Posterior vena cava (tissue), 2 donors: ENCODE measurements at regions not wholly inside any gene's neighbourhood (a gene's known extent, or its start where the extent isn't known, plus 50 kb on each side); places are given as distances from the start of the nearest gene placed in this dataset.

Source experiments
- DNase-seq: peaks from one replicate; pipeline ENCODE4 v3.0.0-alpha.2; 2020; ENCODE audit warnings: low spot score
- intact Hi-C, 2 donors: fragments of 100-400 bp; cut with DNase I; formaldehyde crosslinking; loops; one replicate each; pipeline versions ENCODE4 v1.14.1 to v1.14.2; 2022 to 2023
- donor health status: DM: yes; HTN: yes; CAD: no.
- donor health status: DM: yes; HTN: yes; CAD: no.

GRCh38 chr3:86743233-86743632 lies 247.7 kb downstream of the VGLL3 start:
- no peak for DNase-seq
- intact Hi-C loops, result no loop called here

GRCh38 chr3:86740751-86741150 lies 250.2 kb downstream of the VGLL3 start:
- DNase-seq, result no peak
- intact Hi-C loops, result no loop called here

GRCh38 chr3:86739244-86739643 lies 251.7 kb downstream of the VGLL3 start:
- DNase-seq, result no peak
- intact Hi-C loops, result no loop called here

GRCh38 chr3:86738684-86739083 lies 252.3 kb downstream of the VGLL3 start:
- intact Hi-C loops, result no loop called here

GRCh38 chr3:86737517-86737916 lies 253.4 kb downstream of the VGLL3 start:
- DNase-seq, result no peak
- intact Hi-C loops, result no loop called here

More at GRCh38 chr3:86738684-86739083, 252.3 kb downstream of the VGLL3 start:
- DNase-seq, result no peak

GRCh38 chr3:86733257-86733656 lies 257.7 kb downstream of the VGLL3 start:
- intact Hi-C loops, result no loop called here
- peak; percentile 62 for DNase-seq

- DNase-seq, result peak; percentile 62
- intact Hi-C loops, result no loop called here
Observed at GRCh38 chr3:86731501-86731901, 259.4 kb downstream of the VGLL3 start.

- intact Hi-C loops, result no loop called here
- DNase-seq, result no peak
Observed at GRCh38 chr3:86723433-86723832, 267.5 kb downstream of the VGLL3 start.

GRCh38 chr3:86711634-86712033 lies 279.3 kb downstream of the VGLL3 start:
- no peak for DNase-seq
- intact Hi-C loops, result no loop called here

GRCh38 chr3:86708893-86709292 lies 282.1 kb downstream of the VGLL3 start:
- DNase-seq, result peak; percentile 57
- intact Hi-C loops, result no loop called here

- intact Hi-C loops, result no loop called here
- DNase-seq, result no peak
Observed at GRCh38 chr3:86702381-86702958, 288.5 kb downstream of the VGLL3 start.

GRCh38 chr3:86695752-86696151 lies 295.2 kb downstream of the VGLL3 start:
- intact Hi-C loops, result no loop called here
- no peak for DNase-seq

- DNase-seq, result no peak
- intact Hi-C loops, result no loop called here
Observed at GRCh38 chr3:86673991-86674390, 317.0 kb downstream of the VGLL3 start.

GRCh38 chr3:86661817-86662216 lies 329.1 kb downstream of the VGLL3 start:
- intact Hi-C loops, result no loop called here
- no peak for DNase-seq

GRCh38 chr3:86658876-86659275 lies 332.1 kb downstream of the VGLL3 start:
- intact Hi-C loops, result no loop called here
- DNase-seq, result no peak

GRCh38 chr3:86654806-86655460 lies 336.0 kb downstream of the VGLL3 start:
- intact Hi-C loops, result no loop called here
- no peak for DNase-seq

GRCh38 chr3:86653661-86654205 lies 337.2 kb downstream of the VGLL3 start:
- intact Hi-C loops, result no loop called here
- DNase-seq, result no peak

- intact Hi-C loops, result no loop called here
- no peak for DNase-seq
Observed at GRCh38 chr3:86648087-86648486, 342.9 kb downstream of the VGLL3 start.

- intact Hi-C loops, result no loop called here
- no peak for DNase-seq
Observed at GRCh38 chr3:86645756-86646155, 345.2 kb downstream of the VGLL3 start.

GRCh38 chr3:86634361-86634760 lies 356.6 kb downstream of the VGLL3 start:
- intact Hi-C loops, result loop anchor here in 1 of 2 donors (1.0 kb wide), 1 partner anchor 22 kb away; no protein-coding TSS in a partner anchor
- no peak for DNase-seq

- no peak for DNase-seq
- intact Hi-C loops, result no loop called here
Observed at GRCh38 chr3:86629511-86629910, 361.4 kb downstream of the VGLL3 start.
